GM21515 (cell line): ENCODE measurements at regions not wholly inside any gene's neighbourhood (a gene's known extent, or its start where the extent isn't known, plus 50 kb on each side); places are given as distances from the start of the nearest gene placed in this dataset.
A peak's percentile ranks its signal among the peaks of the same experiment; 100 is the strongest.

ENCODE experiments used
- ATAC-seq: cut with Tn5 transposase; IDR thresholded peaks from one replicate; pipeline ENCODE4 v1.9.1; 2021; ENCODE audit not compliant: unreplicated experiment

DNA sequence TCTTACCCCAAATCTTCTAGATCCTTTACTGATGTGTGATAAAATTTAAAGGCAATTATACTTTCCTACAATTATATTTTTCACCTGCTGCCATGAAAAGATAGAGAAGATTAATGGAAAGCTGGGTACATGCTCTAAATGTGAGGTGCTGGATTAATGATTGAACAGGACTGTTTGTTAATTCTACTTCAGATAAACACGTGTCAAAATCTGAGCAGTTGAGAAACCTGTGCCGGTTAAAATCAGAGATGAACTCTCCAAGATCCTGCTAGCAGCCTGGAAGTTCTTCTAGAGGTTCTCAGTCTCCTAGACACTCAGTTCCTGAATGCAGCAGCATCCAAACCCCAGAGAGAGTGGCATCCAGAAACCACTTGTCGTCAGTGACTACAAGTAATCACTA, 69.2 kb downstream of the INHBA start:
- ATAC-seq: no peak

DNA sequence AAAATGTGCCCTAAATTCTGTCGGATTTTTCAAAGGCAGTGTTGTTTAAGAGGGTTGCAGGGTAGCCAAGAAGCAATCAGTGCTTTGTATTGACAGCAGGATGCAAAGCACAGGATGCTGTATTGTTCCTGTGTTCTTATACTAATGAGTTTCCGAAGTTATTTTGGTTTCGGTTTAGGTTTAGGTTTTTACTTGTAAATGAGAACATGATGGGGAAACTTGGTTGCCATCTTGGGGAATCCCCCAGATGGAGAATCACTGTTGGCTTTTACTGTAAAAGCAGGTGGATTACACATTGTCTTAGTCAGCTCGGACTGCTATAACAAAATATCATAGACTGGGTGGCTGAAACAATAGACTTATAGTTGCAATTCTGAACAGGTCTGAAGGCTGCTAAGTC, 72.1 kb downstream of the INHBA start:
- ATAC-seq: peak; percentile 83

GRCh38 chr7:41629711-41630111, 73.2 kb downstream of the INHBA start:
- ATAC-seq: no peak

GRCh38 chr7:41628901-41629300, 74.0 kb downstream of the INHBA start:
- ATAC-seq: no peak

DNA sequence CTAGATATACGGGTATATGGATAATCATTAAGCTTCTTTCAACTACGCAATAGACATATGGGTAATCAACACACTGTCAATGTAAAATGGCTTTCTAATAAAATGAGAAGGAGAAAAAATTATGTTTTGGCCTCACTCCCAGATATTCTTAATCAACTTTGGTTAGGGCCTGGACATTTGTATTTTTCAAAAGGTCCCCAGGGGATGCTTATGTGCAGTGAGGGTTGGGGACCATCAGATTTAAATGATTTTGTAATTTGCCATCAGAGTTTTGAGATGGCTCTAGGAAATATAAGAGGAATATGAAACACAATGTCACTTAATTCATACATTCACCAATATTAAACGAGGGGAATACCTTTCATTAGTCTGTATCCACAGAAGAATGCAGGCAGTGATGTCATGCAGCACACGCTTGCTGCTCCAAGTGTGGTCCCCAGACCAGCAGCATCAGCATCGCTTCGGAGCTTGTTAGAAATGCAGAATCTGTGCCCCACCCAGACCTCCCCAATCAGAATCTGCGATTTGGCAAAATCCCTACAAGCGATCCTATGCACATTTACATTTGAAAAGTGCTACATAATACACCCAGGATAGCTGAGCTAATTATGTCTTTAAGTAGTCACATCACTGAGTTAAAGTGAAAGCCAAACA, 75.1 kb downstream of the INHBA start:
- ATAC-seq: no peak

DNA sequence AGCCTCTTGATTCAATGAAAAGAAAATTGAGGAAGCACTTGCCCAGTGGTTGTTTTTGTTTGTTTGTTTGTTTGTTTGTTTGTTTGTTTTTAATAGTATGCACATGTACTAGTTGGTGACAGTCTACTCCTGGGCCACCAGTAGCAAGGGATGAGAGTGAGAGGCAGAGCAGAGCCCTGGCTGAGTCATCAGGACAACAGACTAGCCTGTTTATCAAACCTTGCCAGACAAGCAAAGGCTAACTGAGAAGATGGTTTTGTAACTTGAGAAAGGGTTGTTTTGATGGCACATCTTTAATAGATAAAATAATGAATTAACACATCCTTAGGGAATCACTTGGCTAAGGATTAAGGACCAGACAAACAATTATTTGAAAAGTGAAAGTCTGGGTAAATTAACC, 78.1 kb downstream of the INHBA start:
- ATAC-seq: no peak

DNA sequence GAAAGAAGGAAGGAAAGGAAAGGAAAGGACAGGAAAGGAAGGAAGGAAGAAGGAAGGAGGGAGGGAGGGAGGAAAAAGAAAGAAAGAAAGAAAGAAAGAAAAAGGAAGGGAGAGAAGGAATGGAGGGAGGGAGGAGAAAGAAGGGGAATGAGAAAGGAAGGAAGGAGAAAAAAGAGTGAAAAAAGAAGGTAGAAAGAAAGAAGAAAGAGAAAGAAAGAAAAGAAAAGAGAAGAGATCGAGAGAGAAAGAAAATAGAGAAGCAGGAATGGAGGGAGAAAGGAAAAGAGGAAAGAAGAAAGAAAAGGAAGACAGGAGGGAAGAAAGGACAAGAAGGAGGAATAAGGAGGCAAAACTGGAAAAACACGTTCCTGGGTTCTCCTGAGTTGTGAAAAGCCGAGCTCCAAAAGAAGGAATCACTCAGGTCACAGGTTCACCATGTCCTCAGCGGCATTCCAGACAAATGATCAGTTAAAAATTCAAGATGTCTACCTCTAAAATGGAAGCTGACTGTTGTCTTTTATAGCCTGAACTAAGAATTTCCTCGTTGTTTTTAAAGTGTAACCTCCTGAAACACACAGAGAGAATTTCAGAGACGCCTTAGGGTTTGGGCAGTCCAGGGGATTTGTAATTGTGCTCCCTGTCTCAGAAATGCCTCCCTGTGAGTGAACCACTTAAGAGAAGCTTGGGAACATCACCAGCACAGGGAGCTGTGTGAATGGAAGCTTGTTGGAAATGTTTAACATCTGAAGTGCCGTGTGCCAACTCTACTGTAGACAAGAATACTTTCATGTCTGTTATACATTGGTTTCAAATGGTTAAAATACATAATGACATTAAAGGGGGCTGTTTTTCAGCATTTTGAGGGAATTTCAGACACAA, 80.7 kb downstream of the INHBA start:
- ATAC-seq: no peak

DNA sequence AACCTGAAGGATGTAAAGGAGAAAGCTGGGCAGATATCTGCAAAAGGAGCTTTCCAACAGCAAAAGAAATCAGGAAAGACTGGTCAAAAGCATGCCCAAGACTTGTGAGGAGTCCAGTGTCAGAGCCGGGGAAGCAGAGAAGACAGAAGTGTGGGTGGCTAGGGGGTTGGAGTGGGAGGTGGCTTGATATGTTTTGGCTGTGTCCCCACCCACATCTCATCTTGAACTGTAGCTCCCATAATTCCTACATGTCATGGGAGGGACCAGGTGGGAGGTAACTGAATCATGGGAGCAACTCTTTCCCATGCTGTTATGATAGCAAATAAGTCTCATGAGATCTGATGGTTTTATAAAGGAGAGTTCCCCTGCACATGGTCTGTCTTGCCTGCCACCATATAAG, 84.9 kb downstream of the INHBA start:
- no peak for ATAC-seq

GRCh38 chr7:41612798-41613197, 90.1 kb downstream of the INHBA start:
- ATAC-seq: no peak

DNA sequence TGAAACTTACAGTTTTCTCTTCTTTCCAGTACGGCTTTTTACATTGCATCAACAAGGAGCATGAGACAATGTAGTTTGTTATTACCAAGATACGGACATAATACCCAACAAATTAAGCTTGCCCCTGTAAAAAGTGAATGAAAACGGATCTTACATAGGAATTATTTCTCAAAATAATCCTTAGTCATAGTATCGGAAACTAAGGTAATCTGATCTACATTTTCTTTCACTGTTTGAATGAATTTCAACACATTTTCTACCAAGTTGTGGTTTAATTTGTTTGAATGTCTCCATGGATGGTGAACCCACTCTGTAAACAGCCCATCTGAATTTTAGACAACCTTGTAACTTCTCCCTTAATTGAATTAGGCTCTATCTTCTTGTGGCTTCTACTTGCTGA, 90.5 kb downstream of the INHBA start:
- no peak for ATAC-seq

DNA sequence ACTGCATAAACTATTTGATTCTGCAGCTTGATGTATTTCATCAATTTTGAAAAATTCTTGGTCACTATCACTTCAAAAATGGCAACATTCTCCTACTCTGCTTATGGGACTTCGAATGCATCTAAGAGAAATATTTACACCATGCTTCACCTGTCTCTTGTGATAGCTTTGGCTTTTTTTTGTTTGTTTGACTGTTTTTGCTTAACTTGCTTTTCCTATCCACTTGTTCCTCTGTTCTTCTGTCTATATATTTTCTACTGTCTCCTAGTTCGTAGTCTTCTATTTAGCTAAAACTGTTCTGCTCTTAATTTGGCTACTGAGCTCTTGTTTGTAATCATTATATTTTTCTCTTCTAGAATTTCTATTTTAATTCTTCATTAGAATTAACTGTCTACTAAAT, 94.4 kb downstream of the INHBA start:
- no peak for ATAC-seq

DNA sequence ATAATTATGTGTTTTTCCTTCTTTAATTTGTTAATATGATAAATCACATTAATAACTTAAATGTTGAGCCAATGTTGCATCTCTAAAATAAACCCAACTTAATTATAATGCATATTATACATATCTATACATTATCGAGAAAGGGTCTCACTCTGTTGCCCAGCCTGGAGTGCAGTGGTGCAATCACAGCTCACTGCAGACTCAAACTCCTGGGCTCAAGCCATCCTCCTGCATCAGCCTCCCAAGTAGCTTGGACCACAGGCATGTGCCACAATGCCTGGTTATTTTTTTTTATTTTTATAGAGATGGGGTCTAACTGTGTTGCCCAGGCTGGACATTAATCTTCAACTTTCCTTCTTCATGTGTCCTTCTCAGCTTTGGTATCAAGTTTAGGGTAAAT, 98.9 kb downstream of the INHBA start:
- no peak for ATAC-seq

GRCh38 chr7:41599760-41600159, 103.1 kb downstream of the INHBA start:
- no peak for ATAC-seq

- ATAC-seq: no peak
Observed at GRCh38 chr7:41592794-41593193, 110.1 kb downstream of the INHBA start.

DNA sequence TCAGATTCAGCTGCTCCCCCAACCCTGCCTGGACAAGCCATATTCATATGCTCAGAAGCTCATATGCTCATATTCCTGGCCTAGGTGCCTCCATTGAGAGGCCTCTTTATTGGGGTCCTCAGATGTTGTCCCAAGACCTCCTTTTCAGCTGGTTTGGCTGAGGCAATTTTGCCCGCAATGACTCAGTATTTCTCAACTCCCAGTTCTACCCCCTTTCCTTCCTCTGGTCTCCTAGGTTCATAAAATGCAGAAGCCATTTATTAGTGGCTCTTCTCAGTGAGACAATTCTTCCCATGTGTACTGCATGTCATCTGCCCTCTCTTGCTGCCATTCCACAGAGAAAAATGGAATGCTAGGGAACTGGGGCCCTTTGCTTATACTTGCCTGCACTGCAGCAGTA, 110.7 kb downstream of the INHBA start:
- ATAC-seq: no peak

- ATAC-seq: no peak
Observed at GRCh38 chr7:41590986-41591385, 111.9 kb downstream of the INHBA start.

- no peak for ATAC-seq
Observed at GRCh38 chr7:41588341-41588740, 114.5 kb downstream of the INHBA start.

- no peak for ATAC-seq
Observed at GRCh38 chr7:41586931-41587640, 115.8 kb downstream of the INHBA start.

DNA sequence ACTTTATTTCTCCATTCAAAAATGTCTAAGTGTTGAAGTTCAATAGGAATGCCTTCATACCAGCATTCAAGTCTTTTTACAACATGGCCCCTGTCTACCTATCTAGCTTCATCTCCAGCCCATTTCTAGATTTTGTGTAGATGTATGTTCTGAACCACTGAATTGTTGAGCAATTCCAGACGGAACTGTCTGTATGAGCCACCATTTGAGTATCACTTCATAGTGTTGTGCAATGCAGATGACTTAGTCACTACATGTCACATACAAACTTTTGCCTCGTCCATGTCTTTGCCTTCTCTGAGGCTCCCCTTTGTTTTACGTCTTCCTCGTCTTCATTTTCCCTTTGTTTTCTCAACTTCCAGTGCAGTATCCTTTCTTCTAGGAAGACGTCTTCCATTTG, 118.1 kb downstream of the INHBA start:
- ATAC-seq: no peak

GRCh38 chr7:41582116-41582515, 120.8 kb downstream of the INHBA start:
- no peak for ATAC-seq

- ATAC-seq: no peak
Observed at GRCh38 chr7:41581041-41581440, 121.8 kb downstream of the INHBA start.
